Mammary epithelial cell (primary cell): ENCODE measurements at regions not wholly inside any gene's neighbourhood (a gene's known extent, or its start where the extent isn't known, plus 50 kb on each side); places are given as distances from the start of the nearest gene placed in this dataset.

Experiments used
- EZH2 ChIP-seq: IDR thresholded peaks from 2 replicates; pipeline ENCODE4 v1.6.1; 2012; ENCODE audit warnings: low read length, inconsistent platforms, borderline replicate concordance
- TF ChIP-seq, protein P1 (sequence below), 2 donors: IDR thresholded peaks in 1 of 2; conservative IDR thresholded peaks in 1 of 2; 2 replicates each; pipeline ENCODE4 v1.5.1; 2011 to 2012; ENCODE audit warnings: inconsistent platforms in 2 of 2, low read length in 2 of 2, mild to moderate bottlenecking in 2 of 2, control low read depth in 1 of 2, low read depth in 1 of 2; ENCODE audit not compliant: insufficient read depth in 1 of 2; ENCODE audit errors: extremely low read depth in 1 of 2

GRCh38 chr18:45549290-45549689, 66.0 kb upstream of the SLC14A2 start:
- no peak for TF ChIP-seq EZH2
- TF ChIP-seq, protein P1, sequence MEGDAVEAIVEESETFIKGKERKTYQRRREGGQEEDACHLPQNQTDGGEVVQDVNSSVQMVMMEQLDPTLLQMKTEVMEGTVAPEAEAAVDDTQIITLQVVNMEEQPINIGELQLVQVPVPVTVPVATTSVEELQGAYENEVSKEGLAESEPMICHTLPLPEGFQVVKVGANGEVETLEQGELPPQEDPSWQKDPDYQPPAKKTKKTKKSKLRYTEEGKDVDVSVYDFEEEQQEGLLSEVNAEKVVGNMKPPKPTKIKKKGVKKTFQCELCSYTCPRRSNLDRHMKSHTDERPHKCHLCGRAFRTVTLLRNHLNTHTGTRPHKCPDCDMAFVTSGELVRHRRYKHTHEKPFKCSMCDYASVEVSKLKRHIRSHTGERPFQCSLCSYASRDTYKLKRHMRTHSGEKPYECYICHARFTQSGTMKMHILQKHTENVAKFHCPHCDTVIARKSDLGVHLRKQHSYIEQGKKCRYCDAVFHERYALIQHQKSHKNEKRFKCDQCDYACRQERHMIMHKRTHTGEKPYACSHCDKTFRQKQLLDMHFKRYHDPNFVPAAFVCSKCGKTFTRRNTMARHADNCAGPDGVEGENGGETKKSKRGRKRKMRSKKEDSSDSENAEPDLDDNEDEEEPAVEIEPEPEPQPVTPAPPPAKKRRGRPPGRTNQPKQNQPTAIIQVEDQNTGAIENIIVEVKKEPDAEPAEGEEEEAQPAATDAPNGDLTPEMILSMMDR (conservative IDR thresholded peaks at IDR 0.05 in 1 of 2, IDR thresholded peaks at IDR 0.05 in 1 of 2; ENCODE audit: extremely low read depth in 1 of 2, insufficient read depth in 1 of 2, low read depth in 1 of 2, low read length in 2 of 2) = no peak
